Activated CD4-positive, alpha-beta T cell treated with anti-CD3 and anti-CD28 coated beads, Interleukin-2, amount 50 U/mL, for 4 hours (primary cell): ENCODE measurements at regions not wholly inside any gene's neighbourhood (a gene's known extent, or its start where the extent isn't known, plus 50 kb on each side); places are given as distances from the start of the nearest gene placed in this dataset.
"Not testable (repeated sequence)": the region's sequence is repeated elsewhere in the genome, so short reads cannot be mapped to it uniquely, and the experiment has no call there.

Experiments
- DNase-seq, 2 experiments: peaks; one replicate each; pipeline ENCODE4 v3.0.0-alpha.2; 2020

DNA sequence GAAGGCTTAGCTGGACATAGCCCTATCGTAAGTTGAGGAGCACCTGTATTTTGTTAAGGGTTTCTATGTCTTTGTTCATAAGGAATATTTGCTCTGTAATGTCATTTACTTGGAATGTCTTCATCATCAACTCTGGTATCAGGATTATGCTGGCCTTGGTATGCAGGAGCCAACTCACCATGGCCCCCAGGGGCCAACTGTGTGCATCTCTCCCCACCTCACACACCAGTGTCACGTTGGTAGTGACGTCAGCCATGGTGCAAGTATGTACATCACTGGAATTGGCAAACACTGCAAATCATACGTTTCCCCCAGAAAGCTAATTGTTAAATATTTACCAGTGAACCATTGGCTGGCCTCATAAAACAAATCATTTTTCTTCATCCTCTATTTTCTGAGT lies 70.8 kb downstream of the YTHDF1 start:
- no peak for DNase-seq

- DNase-seq, result no peak
These were observed 73.0 kb downstream of the YTHDF1 start for GRCh38 chr20:63142933-63143332.

GRCh38 chr20:63141531-63141930 lies 74.4 kb downstream of the YTHDF1 start:
- no peak for DNase-seq

DNA sequence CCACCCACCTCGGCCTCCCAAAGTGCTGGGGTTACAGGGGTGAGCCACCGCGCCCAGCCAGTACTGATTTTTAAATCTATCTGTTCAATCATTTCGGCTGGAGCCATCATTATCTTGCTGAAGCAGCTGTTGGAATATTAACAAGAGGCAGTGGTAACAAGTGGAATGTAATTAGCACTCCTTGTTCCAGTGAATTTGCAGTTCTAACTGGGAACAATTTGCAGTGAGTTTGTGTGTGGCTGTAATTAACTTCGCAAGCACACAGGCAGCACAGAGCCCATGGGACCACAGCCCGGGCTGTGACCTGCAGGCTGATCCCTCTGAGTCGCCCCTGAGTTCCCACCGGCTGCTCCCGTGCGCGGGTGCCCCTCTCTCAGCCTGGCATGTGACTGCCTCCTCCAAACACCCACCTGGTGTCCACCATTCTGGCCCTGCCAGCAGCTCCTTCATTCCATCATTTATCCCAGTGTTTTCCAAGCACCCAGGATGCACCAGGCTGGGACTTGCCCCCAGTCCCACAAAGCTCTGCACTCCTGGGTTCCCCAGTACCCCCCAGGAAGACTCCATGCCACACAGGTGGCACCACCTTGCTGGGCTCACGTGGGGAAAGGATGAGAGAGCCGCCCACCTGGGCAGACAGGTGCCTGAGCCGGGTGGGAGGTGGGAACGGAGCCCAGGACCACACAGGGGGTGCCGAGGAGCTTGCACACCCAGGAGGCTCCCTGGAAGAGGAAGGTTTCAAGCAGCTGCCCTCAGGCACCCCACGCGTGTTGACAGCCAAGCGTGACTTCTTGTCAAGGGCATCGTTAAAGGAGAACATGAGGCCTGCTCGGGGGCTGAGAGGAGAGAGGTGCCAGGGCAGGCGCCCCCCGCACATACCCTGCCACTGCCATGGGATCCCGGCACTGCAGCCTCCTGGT lies 75.2 kb downstream of the YTHDF1 start:
- no peak for DNase-seq

DNA sequence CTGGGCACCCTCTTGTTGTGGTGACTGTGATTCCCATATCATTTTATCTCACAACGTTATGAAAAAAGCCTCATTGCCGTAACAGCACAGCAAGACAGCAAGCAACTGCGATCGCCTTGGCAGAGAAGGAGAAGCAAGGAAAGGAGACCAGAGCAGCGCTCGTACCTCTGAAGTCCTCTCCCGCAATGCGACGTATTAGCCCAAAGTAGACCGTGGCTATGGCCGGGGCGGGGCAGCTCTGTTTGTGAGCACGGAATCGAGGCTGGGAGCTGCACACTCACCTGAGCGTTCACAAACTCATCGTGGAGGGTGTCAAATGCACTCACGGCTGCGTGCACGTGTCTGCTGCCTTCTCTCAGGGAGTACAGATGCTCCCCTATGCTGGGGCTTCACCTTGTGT lies 76.1 kb downstream of the YTHDF1 start:
- no peak for DNase-seq

- DNase-seq, result no peak
These were observed 76.6 kb downstream of the YTHDF1 start for GRCh38 chr20:63139356-63139755.

- DNase-seq, result no peak
These were observed 77.0 kb downstream of the YTHDF1 start for GRCh38 chr20:63138855-63139341.

GRCh38 chr20:63137851-63138415 lies 78.0 kb downstream of the YTHDF1 start:
- no peak for DNase-seq

DNA sequence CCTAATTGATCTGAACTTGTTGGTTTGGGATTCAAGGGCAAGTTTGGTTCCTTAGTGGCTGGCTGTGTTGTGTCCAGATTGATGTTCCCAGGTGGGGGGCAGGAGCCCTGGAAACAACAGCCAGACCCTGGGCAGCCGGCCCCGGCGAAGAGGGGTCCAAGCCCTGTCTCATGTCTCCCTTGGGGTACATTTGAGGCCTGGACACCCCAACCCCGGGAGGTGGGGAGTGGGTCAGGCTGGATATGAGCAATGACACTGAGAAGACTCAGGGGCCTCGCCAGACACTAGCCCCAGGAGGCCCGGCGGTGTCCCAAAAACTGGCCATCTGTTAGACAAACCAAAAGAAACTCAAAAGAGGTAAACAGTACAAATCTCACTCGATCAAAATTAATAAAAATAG lies 79.6 kb downstream of the YTHDF1 start:
- no peak for DNase-seq

DNA sequence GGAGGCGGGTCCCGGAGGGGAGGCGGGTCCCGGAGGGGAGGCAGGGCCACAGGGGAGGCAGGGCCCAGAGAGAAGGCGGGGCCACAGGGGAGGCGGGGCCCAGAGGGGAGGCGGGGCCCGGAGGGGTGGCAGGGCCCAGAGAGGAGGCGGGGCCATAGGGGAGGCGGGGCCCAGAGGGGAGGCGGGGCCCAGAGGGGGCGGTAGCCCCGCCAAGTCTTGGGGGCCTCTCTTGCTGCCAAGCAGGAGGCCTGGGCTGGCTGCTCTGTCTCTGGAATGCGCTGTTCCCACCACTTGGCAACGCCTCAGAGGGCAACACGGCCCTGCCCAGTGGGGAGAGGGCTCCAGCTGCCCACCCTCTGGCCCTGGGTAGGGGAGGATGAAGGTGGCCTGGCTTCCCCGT lies 80.5 kb downstream of the YTHDF1 start:
- no peak for DNase-seq

- DNase-seq, result not testable (repeated sequence)
These were observed 81.1 kb downstream of the YTHDF1 start for GRCh38 chr20:63134711-63135361.

DNA sequence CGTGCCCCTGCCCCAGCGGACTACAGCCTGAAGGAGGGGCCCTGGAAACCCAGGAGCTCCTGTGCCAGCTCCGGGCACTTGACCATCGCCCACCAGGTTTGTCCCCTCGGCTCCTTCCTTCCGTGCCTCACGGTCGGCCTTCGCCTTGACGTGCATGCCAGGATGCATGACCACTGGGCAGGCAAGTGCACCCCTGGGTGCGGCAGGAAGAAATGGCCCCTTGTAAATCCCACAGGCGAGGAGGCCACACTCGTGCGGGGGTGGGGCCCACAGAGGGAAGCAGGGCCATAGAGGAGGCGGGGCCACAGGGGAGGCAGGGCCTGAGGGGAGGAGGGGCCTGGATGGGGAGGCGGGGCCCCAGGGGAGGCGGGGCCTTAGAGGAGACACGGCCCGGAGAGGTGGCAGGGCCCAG lies 81.7 kb downstream of the YTHDF1 start:
- no peak for DNase-seq

GRCh38 chr20:63133481-63134091 lies 82.3 kb downstream of the YTHDF1 start:
- no peak for DNase-seq

DNA sequence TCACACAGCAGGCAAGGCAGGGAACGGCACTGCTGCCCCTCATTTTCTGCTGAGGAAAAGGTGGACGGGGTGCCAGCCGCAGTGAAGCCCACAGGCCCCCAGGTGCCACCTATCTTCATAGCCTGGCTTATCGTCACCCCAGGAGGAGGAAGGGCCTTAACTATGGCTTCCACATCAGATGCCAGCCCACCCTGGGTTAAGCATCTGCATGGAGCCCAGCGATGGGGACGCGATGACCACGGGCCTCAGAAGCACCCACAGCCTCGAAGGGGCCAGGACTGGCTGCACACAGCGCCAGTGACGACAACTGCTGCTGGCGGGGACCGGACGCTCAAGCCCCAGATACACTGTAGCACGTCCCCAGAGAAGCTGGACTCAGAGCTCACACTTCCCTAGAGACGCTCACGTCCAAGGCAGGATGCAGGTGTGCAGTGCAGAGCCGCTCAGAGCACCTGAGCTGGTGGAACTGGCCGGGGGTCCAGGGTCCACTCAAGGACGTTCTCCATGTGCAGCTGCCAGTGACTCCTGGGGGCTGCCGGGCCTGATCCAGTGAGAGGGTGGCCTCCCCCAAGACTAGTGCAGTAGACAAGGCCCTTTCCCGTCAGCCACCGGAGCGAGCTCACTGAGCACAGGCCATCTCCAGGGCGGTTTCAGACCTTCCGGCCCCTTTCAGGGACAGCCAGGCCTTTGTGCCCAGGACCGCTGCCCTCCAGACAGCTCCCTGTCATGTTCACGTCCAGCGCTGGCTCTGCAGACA lies 83.0 kb downstream of the YTHDF1 start:
- DNase-seq, result no peak

- no peak for DNase-seq
These were observed 83.7 kb downstream of the YTHDF1 start for GRCh38 chr20:63132131-63132714.

- DNase-seq, result no peak
These were observed 85.0 kb downstream of the YTHDF1 start for GRCh38 chr20:63130658-63131577.

DNA sequence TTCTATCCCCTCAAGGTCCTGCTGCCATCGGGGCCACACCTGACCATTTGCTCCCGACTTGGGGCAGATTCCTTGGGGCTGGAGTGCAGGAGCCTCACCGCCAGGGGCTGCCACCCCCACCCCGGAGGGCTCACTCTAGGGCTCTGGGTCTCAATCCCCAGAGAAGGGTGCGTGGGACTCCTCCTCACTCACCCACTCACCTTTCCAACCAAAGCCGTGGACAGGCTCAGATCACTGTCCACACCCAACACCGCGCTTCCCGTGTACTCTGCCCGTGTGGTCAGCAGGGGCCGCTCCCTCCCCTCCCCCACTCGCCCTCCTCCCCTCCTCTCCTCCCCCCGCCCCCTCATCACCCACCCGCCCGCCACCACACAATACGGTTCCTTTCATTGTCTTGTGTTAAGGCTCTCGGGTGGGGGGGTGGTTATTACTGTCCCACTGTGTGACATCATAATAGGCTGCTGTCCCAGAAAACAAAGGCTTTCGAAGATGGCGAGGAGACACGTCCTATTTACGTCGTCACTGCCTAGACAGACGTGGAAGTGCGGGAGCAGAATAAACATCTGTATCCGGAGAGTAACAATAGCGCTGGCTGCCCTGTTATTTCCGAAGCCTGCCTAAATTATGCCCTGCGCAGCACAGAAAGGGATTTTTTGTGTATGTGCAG lies 85.8 kb downstream of the YTHDF1 start:
- no peak for DNase-seq

DNA sequence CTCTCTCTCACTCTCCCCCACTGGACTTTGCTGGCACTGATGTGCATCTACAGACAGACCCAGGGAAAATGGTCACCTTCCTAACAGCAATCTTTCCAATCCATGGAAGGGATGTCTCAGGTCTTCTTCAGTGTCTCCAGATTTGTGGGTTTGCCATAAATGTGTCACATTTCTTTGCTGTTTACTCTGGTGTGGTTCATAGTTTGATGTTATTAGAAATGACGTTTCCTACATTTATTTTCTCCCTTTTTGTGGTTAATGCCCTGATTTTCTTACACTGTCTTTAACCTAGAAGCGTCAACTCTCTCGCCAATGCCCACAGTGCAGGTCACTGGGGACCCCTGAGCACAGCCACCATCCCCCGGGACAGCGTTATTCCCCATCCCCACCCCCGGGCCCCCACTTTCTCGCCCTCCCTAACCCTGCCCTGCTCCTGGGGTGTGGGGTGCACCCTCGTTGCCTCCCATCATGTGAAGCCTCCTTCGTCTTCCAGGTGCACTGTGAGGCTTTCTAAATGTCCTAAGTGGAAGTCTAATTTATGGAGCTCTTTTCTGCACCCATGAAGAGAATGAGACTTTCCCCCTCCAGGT lies 86.5 kb downstream of the YTHDF1 start:
- DNase-seq, result no peak

DNA sequence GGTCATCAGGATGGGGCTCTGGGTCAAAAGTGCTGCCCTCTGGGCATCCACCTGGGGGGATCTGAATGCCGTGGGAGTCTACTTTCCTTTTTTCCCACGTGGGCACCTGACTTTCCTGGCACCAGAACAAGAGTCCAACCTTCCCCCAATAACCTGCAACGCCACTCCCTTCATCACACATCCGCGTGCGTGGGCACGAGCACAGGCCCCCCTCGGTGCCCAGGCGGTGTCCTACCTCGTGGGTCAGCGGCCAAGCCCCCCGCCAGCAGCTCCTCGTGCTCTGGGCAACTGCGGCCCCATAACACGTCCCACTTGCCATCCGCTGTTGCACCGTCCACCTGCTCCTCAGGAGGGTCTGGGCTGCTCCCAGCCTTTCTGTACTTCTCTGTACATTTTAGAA lies 87.0 kb downstream of the YTHDF1 start:
- no peak for DNase-seq

GRCh38 chr20:63128367-63128766 lies 87.6 kb downstream of the YTHDF1 start:
- DNase-seq, result no peak
